NT2/D1 (cell line): ENCODE measurements at regions not wholly inside any gene's neighbourhood (a gene's known extent, or its start where the extent isn't known, plus 50 kb on each side); places are given as distances from the start of the nearest gene placed in this dataset.

ENCODE experiments used
- DNase-seq: peaks from one replicate; pipeline ENCODE4 v3.0.0-alpha.2; 2011; ENCODE audit warnings: low read depth, low spot score
- H3K27me3 ChIP-seq: 2 replicates; pipeline ENCODE4 v1.6.0; 2011; ENCODE audit warnings: mild to moderate bottlenecking; ENCODE audit not compliant: insufficient read length, insufficient read depth
- H3K36me3 ChIP-seq: 2 replicates; pipeline ENCODE4 v1.6.1; 2011; ENCODE audit warnings: mild to moderate bottlenecking, low read length, mixed read lengths; ENCODE audit not compliant: insufficient read depth, insufficient read length
- H3K4me1 ChIP-seq: 2 replicates; pipeline ENCODE4 v1.5.1; 2011; ENCODE audit not compliant: insufficient read depth, insufficient read length
- H3K4me3 ChIP-seq: 2 replicates; pipeline ENCODE4 v1.5.1; 2011; ENCODE audit warnings: low read depth; ENCODE audit not compliant: insufficient read length
- H3K9ac ChIP-seq: 2 replicates; pipeline ENCODE4 v1.6.0; 2011; ENCODE audit warnings: low read depth; ENCODE audit not compliant: insufficient read length
- H3K9me3 ChIP-seq: 2 replicates; pipeline ENCODE4 v1.5.1; 2011; ENCODE audit warnings: mild to moderate bottlenecking, low read length; ENCODE audit not compliant: insufficient read depth
- SUZ12 ChIP-seq: IDR thresholded peaks from 2 replicates; pipeline ENCODE4 v1.6.1; 2011; ENCODE audit not compliant: insufficient read length, insufficient read depth; ENCODE audit errors: extremely low read depth
- YY1 ChIP-seq: IDR thresholded peaks from 2 replicates; pipeline ENCODE4 v1.6.1; 2011; ENCODE audit not compliant: insufficient read length, insufficient read depth
- ZNF274 ChIP-seq: IDR thresholded peaks from 2 replicates; pipeline ENCODE4 v1.6.1; 2011; ENCODE audit warnings: mild to moderate bottlenecking, low read depth, low read length

- Histone ChIP-seq H3K9me3 (no peaks in the 10 kb centered on the region), H3K4me3 (no peak overlapping the region), H3K27me3 (no peaks in the 10 kb centered on the region), H3K4me1 (peaks cover 8% of the 10 kb centered on the region), H3K36me3 (no peaks in the 10 kb centered on the region), H3K9ac (no peak overlapping the region)
- no peak for TF ChIP-seq SUZ12
- DNase-seq = peak; percentile 32
These were observed 540.8 kb downstream of the BNC2 start for GRCh38 chr9:16329671-16330113.

DNA sequence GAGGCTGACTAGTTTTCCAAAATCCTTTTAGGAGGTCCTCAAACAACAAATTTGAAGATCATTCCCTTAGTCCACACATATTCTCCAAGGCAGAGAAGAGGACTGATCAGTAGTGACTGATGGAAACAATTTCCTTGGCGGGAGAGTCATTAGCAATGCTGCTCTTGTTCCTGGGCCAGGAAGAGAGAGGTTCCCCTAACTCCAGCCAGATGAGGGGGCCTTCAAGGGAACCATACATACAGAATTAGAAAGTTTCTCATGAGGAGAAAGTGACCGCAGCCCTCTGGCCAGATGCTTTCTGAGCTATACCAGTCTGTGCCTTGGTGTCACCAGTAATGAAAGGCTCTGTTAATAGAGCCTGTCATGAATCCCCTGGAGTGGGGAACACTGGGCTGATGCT is 539.4 kb downstream of the BNC2 start:
- H3K9me3 ChIP-seq = no peaks in the 10 kb centered on the region
- H3K4me1 ChIP-seq = peaks cover 8% of the 10 kb centered on the region
- H3K36me3 ChIP-seq = no peaks in the 10 kb centered on the region
- TF ChIP-seq ZNF274 (no peak), SUZ12 (no peak), YY1 (no peak)
- DNase-seq = no peak
- H3K4me3 ChIP-seq = no peak overlapping the region
- no peaks in the 10 kb centered on the region for H3K27me3 ChIP-seq
- no peak overlapping the region for H3K9ac ChIP-seq

DNA sequence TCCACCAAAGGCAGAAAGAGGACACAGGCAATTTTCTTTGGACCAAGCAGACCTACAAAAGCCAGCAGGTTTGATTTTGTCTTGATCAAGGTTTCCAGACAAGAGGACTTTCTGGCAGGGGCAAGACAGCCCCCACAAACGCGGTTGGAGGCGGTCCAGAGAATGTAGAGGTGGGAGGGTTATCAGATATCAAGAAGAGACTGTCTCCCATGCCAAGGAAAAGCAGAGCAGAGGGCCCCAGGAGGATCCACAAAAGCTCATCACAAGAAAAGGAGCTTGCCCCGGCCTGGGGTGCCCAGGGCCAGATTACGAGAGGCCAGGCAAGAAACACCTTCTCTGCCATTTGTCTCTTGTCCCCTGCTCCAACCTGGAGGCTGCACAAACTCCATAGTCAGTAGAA is 538.9 kb downstream of the BNC2 start:
- H3K9me3 ChIP-seq = no peaks in the 10 kb centered on the region
- no peaks in the 10 kb centered on the region for H3K27me3 ChIP-seq
- H3K4me3 ChIP-seq = no peak overlapping the region
- no peak for TF ChIP-seq SUZ12
- TF ChIP-seq YY1 = no peak
- TF ChIP-seq ZNF274 = no peak
- H3K9ac ChIP-seq = no peak overlapping the region
- peaks cover 8% of the 10 kb centered on the region for H3K4me1 ChIP-seq
- H3K36me3 ChIP-seq = no peaks in the 10 kb centered on the region
- DNase-seq = no peak

GRCh38 chr9:16333691-16334090 is 536.8 kb downstream of the BNC2 start:
- peaks cover 8% of the 10 kb centered on the region for H3K4me1 ChIP-seq
- H3K9ac ChIP-seq = no peak overlapping the region
- no peaks in the 10 kb centered on the region for H3K36me3 ChIP-seq
- H3K4me3 ChIP-seq = no peak overlapping the region
- no peak for DNase-seq
- no peaks in the 10 kb centered on the region for H3K9me3 ChIP-seq
- TF ChIP-seq YY1 (no peak), SUZ12 (no peak), ZNF274 (no peak)
- H3K27me3 ChIP-seq = no peaks in the 10 kb centered on the region

DNA sequence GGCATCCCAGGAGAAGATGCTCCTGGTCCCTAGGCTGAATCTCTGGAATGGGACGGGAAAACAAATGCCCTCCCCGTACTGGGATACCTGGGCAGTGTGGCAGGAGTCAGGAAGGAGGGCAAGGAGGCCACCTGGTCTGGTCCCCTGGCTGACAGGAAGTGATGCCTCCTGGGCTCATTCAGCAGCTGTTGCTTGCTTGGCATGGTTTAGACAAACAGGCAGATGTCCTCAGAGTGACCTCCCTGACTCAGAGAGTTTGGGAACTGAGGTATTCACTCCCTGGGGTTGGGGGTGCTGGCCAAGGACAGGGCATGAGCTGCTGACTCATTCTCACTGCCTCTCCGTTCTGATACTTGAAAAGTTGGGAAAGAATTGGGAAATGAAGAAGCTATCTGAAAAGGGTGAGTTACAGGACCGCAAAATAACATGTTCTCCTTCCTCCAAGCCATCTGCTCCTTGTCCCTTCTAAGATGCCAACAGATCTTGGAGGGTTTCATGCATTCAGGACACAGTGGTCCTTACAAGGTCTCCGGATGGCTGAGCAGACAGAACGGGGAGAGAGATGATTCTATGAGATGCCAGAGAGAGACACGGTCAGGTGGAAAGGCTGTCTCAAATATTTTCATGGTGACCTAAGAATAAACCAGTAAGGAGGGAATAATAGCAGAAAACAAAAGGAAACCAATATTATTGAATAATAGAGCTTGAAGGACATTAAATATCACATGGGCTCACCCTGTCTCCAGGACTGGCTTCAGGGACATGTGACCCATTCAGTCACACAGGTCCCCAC is 534.5 kb downstream of the BNC2 start:
- DNase-seq = no peak
- TF ChIP-seq SUZ12 = no peak
- no peak for TF ChIP-seq ZNF274
- TF ChIP-seq YY1 = no peak
- H3K36me3 ChIP-seq = no peaks in the 10 kb centered on the region
- no peaks in the 10 kb centered on the region for H3K4me1 ChIP-seq
- H3K27me3 ChIP-seq = no peaks in the 10 kb centered on the region
- no peak overlapping the region for H3K4me3 ChIP-seq
- no peaks in the 10 kb centered on the region for H3K9me3 ChIP-seq
- no peak overlapping the region for H3K9ac ChIP-seq

- Histone ChIP-seq H3K27me3 (no peaks in the 10 kb centered on the region), H3K9ac (no peak overlapping the region), H3K4me3 (no peak overlapping the region), H3K4me1 (no peaks in the 10 kb centered on the region), H3K9me3 (no peaks in the 10 kb centered on the region), H3K36me3 (no peaks in the 10 kb centered on the region)
- no peak for TF ChIP-seq SUZ12
- TF ChIP-seq ZNF274 = no peak
- no peak for TF ChIP-seq YY1
- no peak for DNase-seq
These were observed 533.6 kb downstream of the BNC2 start for GRCh38 chr9:16336833-16337232.

DNA sequence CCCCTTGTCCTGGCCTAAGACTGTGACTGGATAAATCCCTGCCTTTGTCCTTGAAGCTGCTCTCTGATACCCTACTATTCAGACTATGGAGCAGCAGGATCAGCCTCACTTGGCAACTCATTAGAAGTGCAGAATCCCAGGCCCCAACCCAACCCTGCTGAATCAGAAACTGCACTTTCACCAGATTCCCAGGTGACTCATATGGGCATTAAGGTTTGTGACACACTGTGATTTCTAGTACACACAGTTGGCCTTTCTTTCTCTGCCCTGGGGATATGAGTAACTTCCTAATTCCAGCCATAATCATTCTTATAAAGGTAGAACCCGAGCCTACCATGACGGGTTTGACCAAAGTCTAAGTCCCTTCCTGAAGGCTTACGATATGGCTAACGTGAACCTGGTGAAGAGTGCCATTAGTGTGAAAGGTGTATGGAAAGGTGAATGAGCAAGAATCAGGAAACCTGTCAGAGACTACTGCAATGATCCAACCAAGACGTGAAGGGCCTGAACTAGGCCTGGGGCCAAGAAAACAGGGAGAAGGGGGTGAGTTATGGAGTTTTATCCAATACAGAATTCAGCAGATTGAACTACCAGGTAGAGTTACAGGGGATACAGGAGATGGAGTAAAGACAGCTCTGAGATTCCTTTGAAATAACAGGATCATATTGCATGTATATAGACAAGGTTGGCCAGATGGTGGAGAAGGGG is 533.0 kb downstream of the BNC2 start:
- Histone ChIP-seq H3K4me3 (no peak overlapping the region), H3K27me3 (no peaks in the 10 kb centered on the region), H3K4me1 (no peaks in the 10 kb centered on the region), H3K36me3 (no peaks in the 10 kb centered on the region), H3K9ac (no peak overlapping the region), H3K9me3 (no peaks in the 10 kb centered on the region)
- no peak for DNase-seq
- TF ChIP-seq SUZ12 = no peak
- TF ChIP-seq ZNF274 = no peak
- no peak for TF ChIP-seq YY1
